CD8-positive, alpha-beta memory T cell (primary cell): ENCODE measurements at regions not wholly inside any gene's neighbourhood (a gene's known extent, or its start where the extent isn't known, plus 50 kb on each side); places are given as distances from the start of the nearest gene placed in this dataset.

Source experiments
- CTCF ChIA-PET: fragments of 350-600 bp; sonication (Branson Sonifier 250); formaldehyde crosslinking; loops from one replicate; lab custom pipeline; 2021; ENCODE audit warnings: antibody characterized with exemption; lab: Charles Lee
- POLR2A ChIA-PET: fragments of 350-600 bp; sonication (Branson Sonifier 250); formaldehyde crosslinking; loops from one replicate; lab custom pipeline; 2021; ENCODE audit warnings: antibody characterized with exemption; lab: Charles Lee
- DNase-seq, 5 donors: peaks; one replicate each; pipeline versions ENCODE4 v3.0.0 to v3.0.0-alpha.2; 2020 to 2022; ENCODE audit warnings: mixed read lengths in 1 of 5
- H3K27ac ChIP-seq: one replicate; pipeline ENCODE4 v1.7.0; 2013; ENCODE audit warnings: low read depth, mild to moderate bottlenecking, low read length, moderate library complexity
- H3K27me3 ChIP-seq: 2 replicates; pipeline ENCODE4 v1.7.0; 2013; ENCODE audit warnings: low read length, mild to moderate bottlenecking; ENCODE audit not compliant: insufficient read depth, poor library complexity, severe bottlenecking
- H3K36me3 ChIP-seq: 2 replicates; pipeline ENCODE4 v1.7.0; 2013; ENCODE audit warnings: mild to moderate bottlenecking, low read length, moderate library complexity; ENCODE audit not compliant: insufficient read depth
- H3K4me1 ChIP-seq: 2 replicates; pipeline ENCODE4 v1.7.0; 2013; ENCODE audit warnings: mild to moderate bottlenecking, low read length, moderate library complexity; ENCODE audit not compliant: insufficient read depth
- H3K4me3 ChIP-seq: 2 replicates; pipeline ENCODE4 v1.7.0; 2013; ENCODE audit warnings: mild to moderate bottlenecking, low read length
- H3K9me3 ChIP-seq: 2 replicates; pipeline ENCODE4 v1.7.0; 2013; ENCODE audit warnings: mild to moderate bottlenecking, low read length
- H3K27ac Mint-ChIP-seq, 8 donors: one replicate each; pipeline ENCODE4 v1.8.0; 2020 to 2021; ENCODE audit warnings: mixed read lengths in 8 of 8, mild to moderate bottlenecking in 6 of 8, inconsistent platforms in 3 of 8, moderate library complexity in 3 of 8
- H3K27me3 Mint-ChIP-seq, 2 donors: one replicate each; pipeline ENCODE4 v1.8.0; 2020 to 2021; ENCODE audit warnings: mixed read lengths in 2 of 2, mild to moderate bottlenecking in 1 of 2, moderate library complexity in 1 of 2
- H3K36me3 Mint-ChIP-seq, 3 donors: one replicate each; pipeline ENCODE4 v1.8.0; 2020 to 2021; ENCODE audit warnings: mixed read lengths in 3 of 3, inconsistent platforms in 1 of 3, mild to moderate bottlenecking in 1 of 3
- H3K4me1 Mint-ChIP-seq, 3 donors: one replicate each; pipeline ENCODE4 v1.8.0; 2020 to 2021; ENCODE audit warnings: mixed read lengths in 3 of 3, inconsistent platforms in 1 of 3, mild to moderate bottlenecking in 1 of 3
- H3K4me3 Mint-ChIP-seq, 7 donors: one replicate each; pipeline ENCODE4 v1.8.0; 2020 to 2021; ENCODE audit warnings: mixed read lengths in 7 of 7, mild to moderate bottlenecking in 6 of 7, moderate library complexity in 4 of 7, inconsistent platforms in 2 of 7
- H3K9me3 Mint-ChIP-seq, 5 donors: one replicate each; pipeline ENCODE4 v1.8.0; 2020 to 2022; ENCODE audit warnings: mixed read lengths in 5 of 5, mild to moderate bottlenecking in 3 of 5, moderate library complexity in 2 of 5, inconsistent platforms in 1 of 5

GRCh38 chr7:16999541-17000267 is 117.9 kb upstream of the AGR3 start:
- Histone ChIP-seq H3K27me3 (no peaks in the 10 kb centered on the region), H3K36me3 (no peaks in the 10 kb centered on the region), H3K27ac (no peak overlapping the region), H3K4me1 (no peaks in the 10 kb centered on the region), H3K9me3 (no peaks in the 10 kb centered on the region), H3K4me3 (no peak overlapping the region)
- CTCF ChIA-PET: interaction anchor here (0.8 kb wide), 1 partner anchor 9 kb away, joined by 3 read pairs; no protein-coding TSS in a partner anchor
- Mint-ChIP-seq H3K4me1 (peaks cover 6 to 15% (median 8%) of the 10 kb centered on the region in 3 donors), H3K27me3 (no peaks in the 10 kb centered on the region), H3K4me3 (peak overlapping the region in 1 of 7 donors; percentile 26), H3K36me3 (no peaks in the 10 kb centered on the region), H3K27ac (peak overlapping the region in 3 of 8 donors; percentile 31 to 82 (median 56)), H3K9me3 (peaks cover 0 to 7% (median 2%) of the 10 kb centered on the region in 5 donors)
- POLR2A ChIA-PET: no interaction called here
- DNase-seq: no peak

GRCh38 chr7:17005271-17005670 is 123.5 kb upstream of the AGR3 start:
- no peak overlapping the region for H3K27ac ChIP-seq
- H3K4me1 ChIP-seq: no peaks in the 10 kb centered on the region
- no peaks in the 10 kb centered on the region for H3K36me3 ChIP-seq
- DNase-seq: no peak
- H3K9me3 Mint-ChIP-seq: no peaks in the 10 kb centered on the region
- H3K27me3 ChIP-seq: no peaks in the 10 kb centered on the region
- H3K27me3 Mint-ChIP-seq: peaks cover 3 to 5% of the 10 kb centered on the region in 2 donors
- no peaks in the 10 kb centered on the region for H3K9me3 ChIP-seq
- no peak overlapping the region for H3K4me3 Mint-ChIP-seq
- no peak overlapping the region for H3K4me3 ChIP-seq
- H3K4me1 Mint-ChIP-seq: peaks cover 4 to 17% (median 13%) of the 10 kb centered on the region in 3 donors
- no peaks in the 10 kb centered on the region for H3K36me3 Mint-ChIP-seq
- POLR2A ChIA-PET: interaction anchor here (0.6 kb wide), 1 partner anchor 23 kb away, joined by 9 read pairs; no protein-coding TSS in a partner anchor
- CTCF ChIA-PET: interaction anchor here (2.5 kb wide), 1 partner anchor 22 kb away, joined by 8 read pairs; no protein-coding TSS in a partner anchor
- H3K27ac Mint-ChIP-seq: no peak overlapping the region

GRCh38 chr7:17007841-17008240 is 126.1 kb upstream of the AGR3 start:
- ChIA-PET CTCF (interaction anchor here (1.2 to 2.4 kb wide), 3 partner anchors 8 to 25 kb away, joined by 3 to 12 read pairs (median 5); no protein-coding TSS in a partner anchor), POLR2A (no interaction called here)
- no peak for DNase-seq
- Histone ChIP-seq H3K9me3 (no peaks in the 10 kb centered on the region), H3K4me3 (no peak overlapping the region), H3K27me3 (no peaks in the 10 kb centered on the region), H3K36me3 (no peaks in the 10 kb centered on the region), H3K4me1 (no peaks in the 10 kb centered on the region), H3K27ac (no peak overlapping the region)
- Mint-ChIP-seq H3K9me3 (no peaks in the 10 kb centered on the region), H3K27ac (no peak overlapping the region), H3K4me3 (no peak overlapping the region), H3K27me3 (peaks cover 3 to 5% of the 10 kb centered on the region in 2 donors), H3K36me3 (no peaks in the 10 kb centered on the region), H3K4me1 (peaks cover 9 to 21% (median 19%) of the 10 kb centered on the region in 3 donors)

- peak overlapping the region in 1 of 8 donors; percentile 14 for H3K27ac Mint-ChIP-seq
- Histone ChIP-seq H3K27me3 (no peaks in the 10 kb centered on the region), H3K27ac (no peak overlapping the region), H3K36me3 (no peaks in the 10 kb centered on the region), H3K4me1 (no peaks in the 10 kb centered on the region), H3K4me3 (no peak overlapping the region), H3K9me3 (no peaks in the 10 kb centered on the region)
- no peak for DNase-seq
- H3K27me3 Mint-ChIP-seq: peaks cover 3 to 5% of the 10 kb centered on the region in 2 donors
- no peaks in the 10 kb centered on the region for H3K36me3 Mint-ChIP-seq
- no peak overlapping the region for H3K4me3 Mint-ChIP-seq
- H3K9me3 Mint-ChIP-seq: no peaks in the 10 kb centered on the region
- ChIA-PET POLR2A (no interaction called here), CTCF (interaction anchor here (0.8 to 2.4 kb wide), 6 partner anchors 9 to 292 kb away, joined by 3 to 12 read pairs (median 4); no protein-coding TSS in a partner anchor)
- H3K4me1 Mint-ChIP-seq: peaks cover 9 to 21% (median 19%) of the 10 kb centered on the region in 3 donors
Observed at GRCh38 chr7:17009007-17009719, 127.4 kb upstream of the AGR3 start.

GRCh38 chr7:17009933-17010332 is 128.2 kb upstream of the AGR3 start:
- no peaks in the 10 kb centered on the region for H3K27me3 ChIP-seq
- H3K36me3 ChIP-seq: no peaks in the 10 kb centered on the region
- CTCF ChIA-PET: interaction anchor here (1.1 to 2.4 kb wide), 4 partner anchors 19 to 291 kb away, joined by 3 to 12 read pairs (median 4); no protein-coding TSS in a partner anchor
- H3K4me1 ChIP-seq: no peaks in the 10 kb centered on the region
- no peaks in the 10 kb centered on the region for H3K9me3 ChIP-seq
- Mint-ChIP-seq H3K4me3 (no peak overlapping the region), H3K9me3 (no peaks in the 10 kb centered on the region), H3K27me3 (peaks cover 3 to 5% of the 10 kb centered on the region in 2 donors), H3K27ac (peak overlapping the region in 1 of 8 donors; percentile 48), H3K36me3 (no peaks in the 10 kb centered on the region), H3K4me1 (peaks cover 9 to 22% (median 19%) of the 10 kb centered on the region in 3 donors)
- POLR2A ChIA-PET: no interaction called here
- no peak overlapping the region for H3K27ac ChIP-seq
- DNase-seq: no peak
- no peak overlapping the region for H3K4me3 ChIP-seq

- no peak overlapping the region for H3K27ac ChIP-seq
- Mint-ChIP-seq H3K9me3 (no peaks in the 10 kb centered on the region), H3K27ac (peak overlapping the region in 3 of 8 donors; percentile 0 to 43 (median 10)), H3K27me3 (peaks cover 1 to 5% of the 10 kb centered on the region in 2 donors), H3K36me3 (no peaks in the 10 kb centered on the region), H3K4me1 (peaks cover 14 to 29% (median 25%) of the 10 kb centered on the region in 3 donors), H3K4me3 (peak overlapping the region in 1 of 7 donors; percentile 24)
- ChIA-PET CTCF (interaction anchor here (1.0 kb wide), 1 partner anchor 18 kb away, joined by 3 read pairs; no protein-coding TSS in a partner anchor), POLR2A (no interaction called here)
- H3K9me3 ChIP-seq: no peaks in the 10 kb centered on the region
- H3K27me3 ChIP-seq: no peaks in the 10 kb centered on the region
- H3K4me3 ChIP-seq: no peak overlapping the region
- H3K4me1 ChIP-seq: no peaks in the 10 kb centered on the region
- DNase-seq: no peak
- H3K36me3 ChIP-seq: no peaks in the 10 kb centered on the region
Observed at GRCh38 chr7:17010637-17011300, 129.0 kb upstream of the AGR3 start.

GRCh38 chr7:17013204-17013603 is 131.4 kb upstream of the AGR3 start:
- no peaks in the 10 kb centered on the region for H3K9me3 Mint-ChIP-seq
- no peak overlapping the region for H3K27ac Mint-ChIP-seq
- ChIA-PET CTCF (no interaction called here), POLR2A (no interaction called here)
- H3K9me3 ChIP-seq: no peaks in the 10 kb centered on the region
- H3K36me3 ChIP-seq: no peaks in the 10 kb centered on the region
- H3K27ac ChIP-seq: no peak overlapping the region
- peaks cover 14 to 29% (median 25%) of the 10 kb centered on the region in 3 donors for H3K4me1 Mint-ChIP-seq
- H3K36me3 Mint-ChIP-seq: no peaks in the 10 kb centered on the region
- H3K4me3 Mint-ChIP-seq: no peak overlapping the region
- no peaks in the 10 kb centered on the region for H3K4me1 ChIP-seq
- no peaks in the 10 kb centered on the region for H3K27me3 ChIP-seq
- peaks cover 0 to 1% of the 10 kb centered on the region in 2 donors for H3K27me3 Mint-ChIP-seq
- no peak overlapping the region for H3K4me3 ChIP-seq
- no peak for DNase-seq
